Stimulated activated CD4-positive, alpha-beta T cell treated with anti-CD3 and anti-CD28 coated beads, Interleukin-12 subunit alpha, Interleukin-12 subunit beta, amount 100 ng/mL, for 24 hours (primary cell): ENCODE measurements at regions not wholly inside any gene's neighbourhood (a gene's known extent, or its start where the extent isn't known, plus 50 kb on each side); places are given as distances from the start of the nearest gene placed in this dataset.
"Not testable (repeated sequence)": the region's sequence is repeated elsewhere in the genome, so short reads cannot be mapped to it uniquely, and the experiment has no call there.

Experiments used
- DNase-seq, 2 experiments: peaks; one replicate each; pipeline ENCODE4 v3.0.0-alpha.2; 2020; ENCODE audit warnings: low read depth in 2 of 2

DNA sequence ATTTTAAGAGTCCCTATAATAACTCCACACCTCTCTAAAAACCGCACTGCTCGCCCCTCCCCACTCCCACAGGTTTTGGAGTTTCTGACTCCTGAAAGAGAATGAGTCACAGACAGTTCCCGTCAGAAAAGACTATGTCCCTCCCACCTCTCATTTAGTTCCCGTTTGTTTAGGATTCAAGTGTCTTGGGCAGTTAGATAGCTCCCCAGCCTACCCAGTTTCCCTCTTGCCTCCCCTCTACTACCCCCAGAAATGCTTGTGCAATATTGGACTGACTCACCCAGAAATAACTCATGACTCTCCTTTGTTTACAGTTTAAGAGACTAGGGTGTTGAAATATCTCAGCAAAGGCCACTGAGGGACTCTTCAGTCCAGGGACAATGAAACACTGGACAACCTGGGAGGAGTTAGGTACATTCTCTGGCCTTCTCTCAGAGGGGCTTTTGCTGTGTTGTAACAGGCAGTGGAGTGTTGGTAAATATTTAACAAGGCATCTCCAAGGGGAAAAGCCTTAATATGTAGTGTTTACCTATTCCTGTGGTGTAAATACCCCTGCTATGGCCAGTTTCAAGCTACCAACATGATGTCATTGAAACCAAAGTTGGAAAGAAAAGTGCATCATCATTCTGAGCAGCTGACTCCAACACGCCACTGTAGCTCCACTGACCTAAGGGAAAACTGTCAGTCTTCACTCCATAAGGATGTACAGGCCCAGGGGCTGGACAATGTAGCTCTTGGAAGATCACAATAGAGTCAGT lies 96.1 kb upstream of the CHD2 start:
- peak; percentile 65 to 85 for DNase-seq

DNA sequence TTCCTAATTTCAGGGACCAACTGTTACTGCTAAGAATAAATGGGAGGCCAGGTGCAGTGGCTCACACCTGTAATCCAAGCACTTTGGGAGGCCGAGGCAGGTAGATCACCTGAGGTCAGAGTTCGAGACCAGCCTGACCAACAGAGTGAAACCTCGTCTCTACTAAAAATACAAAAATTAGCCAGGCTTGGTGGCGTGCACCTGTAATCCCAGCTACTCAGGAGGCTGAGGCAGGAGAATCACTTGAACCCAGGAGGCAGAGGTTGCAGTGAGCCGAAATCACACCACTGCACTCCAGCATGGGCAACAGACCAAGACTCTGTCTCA lies 95.6 kb upstream of the CHD2 start:
- DNase-seq: not testable (repeated sequence)

DNA sequence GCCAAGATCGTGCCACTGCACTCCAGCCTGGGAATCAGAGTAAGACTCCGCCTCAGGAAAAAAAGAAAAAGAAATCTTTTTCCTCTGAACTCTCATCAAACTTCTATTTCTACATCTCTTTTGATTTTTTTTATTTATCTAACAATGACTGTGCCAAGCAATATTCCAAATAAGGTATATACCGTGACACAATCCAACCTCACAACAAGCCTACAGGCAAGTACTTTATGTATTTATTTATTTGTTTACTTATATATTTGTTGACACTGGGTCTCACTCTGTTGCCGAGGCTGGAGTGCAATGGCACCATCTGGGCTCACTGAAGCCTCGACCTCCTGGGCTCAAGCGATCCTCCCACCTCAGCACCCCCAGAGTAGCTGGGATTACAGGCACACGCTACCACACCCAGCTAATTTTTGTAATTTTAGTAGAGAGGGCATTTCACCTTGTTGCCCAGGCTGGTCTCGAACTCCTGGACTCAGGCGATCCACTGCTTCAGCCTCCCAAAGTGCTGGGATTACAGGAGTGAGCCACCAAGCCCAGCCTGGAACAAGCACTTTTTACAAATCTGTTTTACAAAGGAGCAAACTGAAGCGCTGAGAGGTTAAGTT lies 94.9 kb upstream of the CHD2 start:
- DNase-seq: no peak

DNA sequence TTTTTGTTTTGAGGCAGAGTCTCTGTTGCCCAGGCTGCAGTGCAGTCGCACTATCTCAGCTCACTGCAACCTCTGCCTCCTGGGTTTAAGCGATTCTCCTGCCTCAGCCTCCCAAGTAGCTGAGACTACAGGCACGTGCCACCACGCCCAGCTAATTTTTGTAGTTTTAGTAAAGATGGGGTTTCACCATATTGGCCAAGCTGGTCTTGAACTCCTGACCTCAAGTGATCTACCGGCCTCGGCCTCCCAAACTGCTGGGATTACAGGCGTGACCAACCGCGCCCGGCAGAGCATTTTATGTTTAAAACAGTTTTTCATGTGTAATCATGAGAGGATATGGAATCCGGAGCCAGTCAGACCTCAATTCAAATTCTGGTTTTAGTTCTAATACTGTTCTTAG lies 94.0 kb upstream of the CHD2 start:
- not testable (repeated sequence) for DNase-seq

DNA sequence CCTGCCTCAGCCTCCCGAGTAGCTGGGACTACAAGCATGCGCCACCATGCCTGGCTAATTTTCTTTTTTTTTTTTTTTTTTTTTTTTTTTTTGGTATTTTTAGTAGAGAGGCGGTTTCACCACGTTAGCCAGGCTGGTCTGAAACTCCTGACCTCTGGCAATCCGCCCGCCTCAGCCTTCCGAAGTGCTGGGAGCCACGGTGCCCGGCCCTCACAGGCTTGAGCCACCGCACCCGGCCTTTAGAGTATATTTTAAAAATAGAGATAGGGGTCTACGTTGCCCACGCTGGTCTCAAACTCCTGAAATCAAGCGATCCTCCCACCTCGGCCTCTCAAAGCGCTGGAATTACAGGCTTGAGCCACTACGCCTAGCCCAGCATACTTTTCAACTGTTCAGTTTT lies 93.4 kb upstream of the CHD2 start:
- DNase-seq: no peak

DNA sequence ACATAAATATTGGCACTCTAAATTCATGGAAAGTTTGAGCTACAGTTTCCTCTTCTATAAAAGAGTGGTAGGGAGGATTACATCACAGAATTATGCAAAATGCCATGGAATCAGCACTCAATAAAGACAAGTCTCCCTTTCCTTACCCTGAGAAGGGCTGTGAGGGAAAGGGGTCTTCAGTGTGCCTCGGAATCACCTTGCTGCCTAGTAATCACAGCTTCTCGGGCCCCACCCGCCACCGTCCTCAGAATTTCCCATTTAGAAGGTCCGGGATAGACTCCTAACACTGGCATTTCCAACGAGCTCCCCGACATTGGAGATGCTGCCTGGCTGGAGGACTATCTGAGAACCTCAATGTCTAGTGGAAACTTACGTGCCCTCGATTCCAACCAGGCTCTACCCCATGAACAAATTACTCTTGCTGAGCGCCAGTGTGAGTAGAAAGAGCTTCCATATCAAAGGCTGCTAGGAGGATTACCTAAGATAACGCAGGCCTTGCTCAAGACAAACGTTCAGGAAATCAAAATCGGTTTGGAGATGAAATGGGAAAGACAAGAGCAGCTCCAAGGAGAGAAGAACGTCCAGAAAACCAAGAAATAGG lies 92.1 kb upstream of the CHD2 start:
- no peak for DNase-seq

DNA sequence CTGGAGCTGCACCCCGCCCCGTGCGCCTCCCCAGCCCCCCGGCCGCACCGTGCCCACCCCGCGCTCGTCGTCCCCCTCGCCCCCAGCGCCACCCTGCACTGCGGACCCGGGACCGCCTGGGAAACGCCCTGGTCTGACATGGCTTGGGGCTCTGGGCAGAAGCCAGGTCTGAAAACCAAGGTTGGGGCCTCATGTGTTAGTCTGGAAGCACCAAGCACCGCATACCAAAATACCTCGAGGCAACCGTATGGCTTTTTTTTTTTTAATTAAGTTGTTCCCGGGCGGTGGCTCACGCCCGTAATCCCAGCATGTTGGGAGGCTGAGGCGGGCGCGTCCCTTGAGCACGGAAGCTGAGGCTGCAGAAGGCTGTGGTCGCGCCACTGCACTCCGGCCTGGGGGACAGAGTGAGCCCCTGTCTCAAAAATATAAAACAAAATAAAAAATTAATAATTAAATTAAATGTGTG lies 91.5 kb upstream of the CHD2 start:
- no peak for DNase-seq

DNA sequence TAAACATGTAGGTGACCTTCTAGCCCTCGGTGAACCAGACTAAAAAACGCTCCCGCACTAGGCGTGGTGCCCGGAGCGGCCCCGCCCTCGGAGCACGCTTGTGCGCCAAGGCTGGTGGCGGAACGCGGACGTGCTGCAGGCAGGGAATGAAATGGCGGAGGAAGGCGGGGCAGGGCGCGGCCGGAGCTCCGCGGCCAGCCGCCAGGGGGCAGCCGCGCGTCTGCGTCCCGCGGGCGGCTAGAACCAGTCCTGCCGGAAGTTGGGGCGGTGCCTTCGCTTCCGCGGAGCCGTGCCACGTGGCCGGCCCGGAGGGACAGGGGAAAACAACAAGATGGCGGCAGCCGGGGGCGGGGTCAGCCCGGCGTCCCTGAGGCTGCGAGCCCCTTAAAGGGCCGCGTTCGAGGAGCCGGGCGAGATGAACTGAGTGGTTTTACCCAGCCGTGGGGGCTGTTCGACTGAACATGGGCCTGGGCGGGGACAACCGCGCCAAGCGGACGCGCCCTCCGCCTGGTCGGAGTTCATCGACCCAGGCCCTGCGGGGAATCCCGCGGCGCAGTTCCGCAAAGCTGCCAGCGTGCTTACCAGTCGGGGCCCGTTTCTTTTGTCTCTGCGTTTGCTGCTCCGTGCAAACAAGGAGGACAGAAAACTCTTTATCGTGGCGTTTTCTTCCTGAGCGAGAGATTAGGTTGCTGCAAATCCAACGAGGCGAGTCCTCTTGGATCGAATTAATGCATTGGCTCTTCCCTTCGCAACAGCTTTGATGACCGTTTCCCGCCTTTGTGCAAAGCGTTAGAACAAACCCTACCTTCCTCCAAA lies 90.9 kb upstream of the CHD2 start:
- peak; percentile 98 for DNase-seq

DNA sequence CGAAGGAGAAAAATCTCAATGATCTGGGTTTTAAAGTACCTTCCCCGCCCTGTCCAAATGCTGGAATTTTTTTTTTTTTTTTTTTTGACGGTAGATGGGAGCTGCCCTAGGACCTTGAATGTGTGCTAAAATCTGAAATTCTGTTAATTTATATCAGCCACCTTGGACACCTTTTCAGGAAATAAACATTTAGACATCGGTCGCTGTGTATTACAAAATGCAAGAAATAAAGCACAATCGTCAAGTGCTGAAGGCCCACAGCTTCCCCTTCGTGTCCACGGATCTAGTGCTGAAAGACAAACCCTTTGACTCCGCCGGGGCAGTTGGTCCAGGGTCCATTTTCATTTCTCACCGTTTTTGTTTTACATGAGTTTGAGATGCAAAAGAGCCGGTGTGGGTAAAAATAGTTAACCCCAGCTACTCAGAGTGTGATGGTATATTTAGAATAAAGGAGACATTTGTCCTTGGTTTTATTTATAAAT lies 90.2 kb upstream of the CHD2 start:
- no peak for DNase-seq

DNA sequence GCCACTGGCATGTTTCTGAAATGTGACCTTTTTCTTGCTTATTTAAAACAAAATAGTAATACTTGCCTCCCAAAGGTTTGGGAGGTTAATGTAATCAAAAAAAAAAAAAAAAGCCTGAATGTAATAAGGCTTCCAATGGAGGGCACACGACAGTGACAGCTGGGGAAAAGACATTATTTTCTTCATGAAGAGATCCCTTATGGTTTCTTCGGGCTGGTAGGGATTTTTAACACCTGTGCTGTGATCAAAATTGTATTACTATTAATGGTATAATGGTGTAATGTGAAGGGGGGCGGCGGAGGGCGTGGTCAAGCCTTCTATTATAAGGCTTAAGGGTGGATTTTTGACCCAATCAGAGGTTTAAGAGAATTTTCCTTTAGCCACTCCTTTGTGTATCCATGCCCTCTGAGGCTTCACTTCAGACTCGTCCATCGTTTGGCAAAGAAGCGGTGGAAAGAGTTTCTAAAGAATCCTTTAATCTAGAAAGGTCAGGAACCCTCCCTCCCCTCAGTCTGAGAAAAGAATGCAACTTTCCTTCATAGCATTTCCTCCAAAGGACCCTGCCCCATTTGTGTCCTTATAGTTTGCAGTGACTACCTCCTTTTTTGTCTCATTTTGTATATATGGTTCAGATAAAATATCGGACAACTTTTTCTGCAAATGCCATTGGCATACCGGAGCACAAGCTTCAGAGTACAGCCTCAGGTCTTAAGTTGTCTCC lies 89.5 kb upstream of the CHD2 start:
- DNase-seq: peak in 1 of 2 experiments; percentile 55

DNA sequence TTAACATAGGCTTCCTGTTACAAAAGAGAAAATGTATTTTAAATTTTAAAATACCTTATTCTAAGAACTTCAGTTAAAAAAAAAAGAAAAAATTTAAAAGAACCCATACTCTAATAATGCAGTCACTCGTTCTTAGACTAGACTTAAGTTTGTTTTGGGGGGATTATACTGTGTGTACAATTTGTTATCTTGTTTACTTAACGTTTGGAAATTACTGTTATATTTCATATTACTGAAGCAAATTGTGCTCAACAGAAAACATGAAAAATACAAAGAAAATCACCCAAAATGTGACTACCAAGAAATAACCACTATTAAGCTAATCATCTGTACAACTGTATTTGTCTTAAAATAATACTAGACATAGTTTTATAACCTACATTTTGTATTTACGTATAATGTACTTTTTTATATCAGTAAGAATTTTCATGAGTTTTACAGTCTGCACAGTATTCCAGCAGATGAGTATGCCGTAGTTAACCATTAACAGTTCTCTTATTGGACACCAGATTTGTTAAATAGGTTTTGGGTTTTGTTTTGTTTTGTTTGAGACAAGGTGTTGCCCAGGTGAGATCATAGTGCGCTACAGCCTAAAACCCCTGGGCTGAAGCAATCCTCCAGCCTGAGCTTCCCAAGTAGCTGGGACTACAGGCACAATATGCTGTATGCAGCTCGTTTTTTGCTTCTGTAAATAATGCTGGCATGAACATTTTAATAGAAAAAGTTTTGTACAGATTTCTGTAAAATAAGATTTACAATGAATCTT lies 88.8 kb upstream of the CHD2 start:
- no peak for DNase-seq

DNA sequence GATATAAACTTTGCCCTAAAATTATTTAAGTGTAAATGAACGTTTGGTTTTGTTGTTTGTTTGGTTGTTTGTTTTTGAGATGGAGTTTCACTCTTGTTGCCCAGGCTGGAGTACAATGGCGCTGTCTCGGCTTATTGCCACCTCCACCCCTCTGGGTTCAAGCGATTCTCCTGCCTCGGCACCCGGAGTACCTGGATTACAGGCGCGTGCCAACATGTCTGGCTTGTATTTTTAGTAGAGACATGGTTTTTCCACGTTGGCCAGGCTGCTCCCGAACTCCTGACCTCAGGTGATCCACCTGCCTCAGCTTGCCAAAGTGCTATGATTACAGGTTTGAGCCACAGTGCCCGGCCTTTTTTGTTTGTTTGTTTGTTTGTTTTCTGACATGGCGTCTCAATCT lies 87.9 kb upstream of the CHD2 start:
- DNase-seq: no peak

DNA sequence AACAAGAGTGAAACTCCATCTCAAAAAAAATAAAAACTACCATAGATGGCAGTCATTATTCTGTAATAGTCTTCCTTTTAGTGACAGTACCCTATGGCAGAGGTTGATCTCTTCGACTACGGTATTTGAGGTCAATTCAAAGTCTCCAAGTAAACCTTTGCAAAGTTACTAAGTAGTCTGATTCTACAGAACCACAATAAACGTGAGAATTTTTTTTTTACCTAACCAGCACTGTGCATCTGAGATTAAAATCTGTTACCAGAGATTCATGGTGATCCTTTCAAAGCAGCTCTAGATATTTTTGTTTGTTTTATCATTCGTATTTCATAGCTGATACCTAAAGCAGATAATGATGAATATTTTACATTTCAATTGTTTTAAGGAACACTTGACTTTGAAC lies 86.6 kb upstream of the CHD2 start:
- no peak for DNase-seq

DNA sequence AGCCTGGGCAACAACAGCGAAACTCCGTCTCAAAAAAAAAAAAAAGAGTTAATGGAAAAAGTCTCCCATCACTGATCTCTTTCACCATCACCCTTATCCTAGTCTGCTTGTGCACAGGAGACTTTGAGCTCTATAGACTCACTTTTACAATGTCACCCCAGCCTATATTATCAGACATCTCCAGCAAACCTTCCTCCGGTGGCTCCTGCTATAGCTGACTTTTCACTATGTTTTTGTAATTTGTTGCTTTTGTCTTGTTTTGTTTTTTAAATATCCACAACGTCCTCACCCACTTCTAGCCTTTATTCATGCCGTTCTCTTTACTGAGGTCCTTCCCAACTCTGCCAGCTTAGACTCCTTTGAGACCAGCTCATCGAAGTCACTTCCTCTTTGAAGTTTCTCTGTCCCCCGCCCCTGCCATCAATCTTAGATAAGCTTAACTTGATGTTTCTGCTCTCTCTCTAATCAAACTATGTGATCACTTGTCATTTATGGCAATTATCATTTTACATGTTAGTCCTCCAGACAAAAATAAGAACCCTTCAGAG lies 82.7 kb upstream of the CHD2 start:
- no peak for DNase-seq

DNA sequence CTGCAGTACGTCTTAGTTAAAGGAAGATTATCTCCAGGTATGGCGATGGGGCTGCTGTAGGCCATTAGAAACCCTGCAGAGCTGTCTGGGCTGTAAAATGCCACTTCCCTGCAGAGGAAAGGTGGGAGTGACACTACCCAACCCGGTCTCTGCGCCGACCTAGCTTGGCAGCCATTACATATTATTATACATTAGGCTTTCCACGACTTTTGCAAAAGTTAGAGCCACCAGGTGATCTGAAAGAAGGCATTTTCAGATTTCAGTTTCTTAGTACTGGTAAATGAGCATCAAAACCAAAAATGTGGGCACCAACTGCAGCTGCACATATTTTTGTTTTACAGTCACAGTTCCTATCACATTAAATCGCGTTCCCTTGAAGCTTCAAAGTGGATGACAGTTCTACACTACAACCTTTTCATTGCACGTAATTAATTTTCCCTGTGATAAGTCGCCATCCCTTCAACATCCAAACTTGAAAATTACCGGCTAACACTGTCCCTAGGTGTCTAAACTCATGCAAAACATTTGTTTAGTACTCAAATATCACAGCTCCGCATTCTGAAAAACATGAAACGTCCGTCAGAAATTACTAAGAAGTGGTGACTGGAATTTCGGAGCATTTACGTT lies 81.4 kb upstream of the CHD2 start:
- DNase-seq: no peak

DNA sequence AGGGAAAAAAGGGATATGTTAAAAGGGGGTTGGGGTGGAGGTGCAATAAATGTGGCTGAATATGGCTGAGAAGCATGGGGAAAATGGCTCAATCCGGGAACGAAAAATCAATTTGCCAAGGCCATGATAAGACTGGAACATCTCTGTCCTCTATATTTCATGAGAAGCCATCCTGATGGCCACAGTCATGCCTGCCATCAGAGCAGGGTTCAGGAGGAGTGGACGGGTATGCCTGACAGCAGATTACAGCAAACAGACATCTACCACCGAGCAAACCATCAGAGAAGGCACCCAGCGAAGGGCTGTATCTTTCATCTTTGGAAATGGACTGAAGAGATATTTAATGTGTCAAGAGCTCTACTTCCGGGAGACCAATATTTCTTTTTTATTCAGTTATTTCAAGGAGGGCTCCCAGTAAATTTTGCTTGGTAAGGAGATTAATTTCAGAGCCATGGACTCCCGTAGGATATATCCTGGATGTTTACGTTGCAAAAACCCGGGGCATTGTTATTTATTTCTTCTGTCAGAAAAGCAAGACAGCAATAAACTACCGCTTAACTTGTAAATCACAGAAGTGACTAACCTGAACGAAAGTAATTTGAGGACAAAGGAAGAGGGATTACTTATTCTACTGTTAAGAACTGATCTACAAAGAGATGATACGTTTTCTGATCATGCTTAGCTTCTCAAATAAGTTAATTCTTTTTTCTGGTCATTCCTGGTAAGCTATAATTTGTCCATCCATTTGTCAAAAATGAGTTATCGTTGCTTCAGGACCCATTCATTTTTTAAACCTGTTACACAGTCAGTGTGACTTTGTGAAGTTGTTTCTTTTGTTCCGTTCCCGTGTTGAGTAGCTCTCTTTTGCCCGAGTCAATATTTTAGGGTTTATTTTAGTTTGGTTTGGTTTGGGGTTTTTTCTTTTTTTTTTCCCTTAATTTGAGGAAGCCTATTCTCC lies 80.6 kb upstream of the CHD2 start:
- DNase-seq: no peak

DNA sequence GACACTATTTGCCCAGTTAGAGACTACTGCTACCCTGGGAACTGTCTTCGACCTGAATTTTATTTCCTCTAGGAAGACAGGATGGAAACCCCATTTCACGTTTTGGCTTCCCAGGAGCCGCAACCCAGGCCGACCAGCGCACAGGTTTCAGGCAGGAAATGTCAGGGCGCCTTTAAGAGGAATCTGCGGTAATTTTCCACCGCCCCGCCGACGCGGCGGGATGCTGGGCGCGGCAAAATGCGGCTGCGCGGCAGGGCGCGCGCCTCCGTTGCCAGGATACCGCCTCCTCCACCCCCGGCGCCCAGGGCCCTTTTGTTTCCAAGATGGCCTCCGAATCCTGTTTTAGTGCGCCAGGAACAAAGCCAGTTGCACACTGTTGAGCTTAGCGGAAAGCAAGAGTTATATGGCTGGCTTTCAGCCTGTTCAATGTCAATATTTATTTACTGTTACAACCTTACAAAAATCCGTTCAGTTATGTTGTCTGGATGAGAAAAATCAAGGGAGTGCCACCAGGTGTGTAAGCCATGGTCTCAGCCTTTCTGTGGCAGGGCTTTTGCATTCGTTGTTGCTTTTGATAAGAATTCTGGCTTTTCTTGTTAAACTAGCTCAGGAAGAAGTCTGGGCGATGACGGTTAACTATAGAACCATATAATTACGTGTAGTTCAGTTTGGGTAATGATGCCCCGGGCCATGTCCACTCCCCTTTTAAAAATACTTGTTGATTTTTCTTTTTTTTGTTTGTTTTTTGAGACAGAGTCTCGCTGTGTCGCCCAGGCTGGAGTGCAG lies 79.7 kb upstream of the CHD2 start:
- peak; percentile 75 to 81 for DNase-seq

DNA sequence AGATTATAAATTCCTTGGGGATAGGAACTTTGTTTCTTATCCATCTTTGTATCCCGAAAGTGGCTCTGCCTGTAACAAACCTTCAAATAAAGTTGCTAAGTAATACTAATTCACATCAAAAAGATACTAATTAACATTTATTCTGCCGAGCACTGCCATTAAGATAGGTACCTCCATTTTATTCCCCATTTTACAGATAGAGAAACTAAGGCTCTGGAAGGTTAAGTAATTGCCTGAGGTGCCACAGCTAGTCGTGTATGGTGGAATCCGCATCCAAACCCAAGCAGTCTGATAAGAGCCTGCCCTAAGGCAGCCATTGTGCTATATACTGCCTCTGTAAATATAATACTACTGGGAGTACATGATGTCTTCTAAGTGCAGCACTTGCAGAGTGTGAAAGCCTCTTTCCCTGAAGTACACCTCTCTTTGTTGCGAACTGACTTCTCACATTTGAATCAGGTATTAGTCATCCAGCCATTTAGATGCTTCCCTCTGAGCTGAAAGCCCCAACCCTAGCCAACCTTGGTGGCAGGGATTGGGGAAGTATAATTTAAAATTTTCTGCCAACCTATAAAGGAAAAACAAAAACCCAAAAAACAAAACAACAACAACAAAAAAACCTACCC lies 78.5 kb upstream of the CHD2 start:
- DNase-seq: no peak
